ENCODE measurements at regions not wholly inside any gene's neighbourhood (a gene's known extent, or its start where the extent isn't known, plus 50 kb on each side); places are given as distances from the start of the nearest gene placed in this dataset.
A peak's percentile ranks its signal among the peaks of the same experiment; 100 is the strongest.

DNA sequence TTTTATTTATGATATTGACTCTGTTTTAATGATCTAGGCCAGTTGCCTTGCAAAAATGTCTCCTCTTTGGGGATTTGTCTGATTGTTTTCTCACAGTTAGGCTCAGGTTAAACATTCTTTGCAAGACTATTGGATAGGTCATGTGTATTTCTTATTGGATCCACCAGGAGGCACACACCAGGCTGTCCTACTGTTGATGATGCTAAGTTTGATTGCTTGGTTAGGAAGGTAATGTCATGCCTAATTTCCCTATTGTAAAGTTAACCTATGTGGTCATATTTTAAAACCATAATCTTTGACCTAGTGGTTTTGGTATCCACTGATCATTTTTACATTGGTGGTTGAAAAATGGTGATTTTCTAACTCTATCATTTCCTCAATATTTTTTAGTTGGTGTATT lies 137.1 kb downstream of the BRMS1L start:
- Histone ChIP-seq H3K27ac (no peak overlapping the region), H3K4me3 (no peak overlapping the region), H3K4me1 (no peaks in the 10 kb centered on the region), H3K36me3 (no peaks in the 10 kb centered on the region), H3K9me3 (no peaks in the 10 kb centered on the region), H3K27me3 (no peaks in the 10 kb centered on the region)
- ATAC-seq = peak; percentile 38 to 65 (median 54)
- DNase-seq = no peak
- TF ChIP-seq POLR2A (IDR thresholded peaks at IDR 0.05) = no peak
- TF ChIP-seq, protein P1, sequence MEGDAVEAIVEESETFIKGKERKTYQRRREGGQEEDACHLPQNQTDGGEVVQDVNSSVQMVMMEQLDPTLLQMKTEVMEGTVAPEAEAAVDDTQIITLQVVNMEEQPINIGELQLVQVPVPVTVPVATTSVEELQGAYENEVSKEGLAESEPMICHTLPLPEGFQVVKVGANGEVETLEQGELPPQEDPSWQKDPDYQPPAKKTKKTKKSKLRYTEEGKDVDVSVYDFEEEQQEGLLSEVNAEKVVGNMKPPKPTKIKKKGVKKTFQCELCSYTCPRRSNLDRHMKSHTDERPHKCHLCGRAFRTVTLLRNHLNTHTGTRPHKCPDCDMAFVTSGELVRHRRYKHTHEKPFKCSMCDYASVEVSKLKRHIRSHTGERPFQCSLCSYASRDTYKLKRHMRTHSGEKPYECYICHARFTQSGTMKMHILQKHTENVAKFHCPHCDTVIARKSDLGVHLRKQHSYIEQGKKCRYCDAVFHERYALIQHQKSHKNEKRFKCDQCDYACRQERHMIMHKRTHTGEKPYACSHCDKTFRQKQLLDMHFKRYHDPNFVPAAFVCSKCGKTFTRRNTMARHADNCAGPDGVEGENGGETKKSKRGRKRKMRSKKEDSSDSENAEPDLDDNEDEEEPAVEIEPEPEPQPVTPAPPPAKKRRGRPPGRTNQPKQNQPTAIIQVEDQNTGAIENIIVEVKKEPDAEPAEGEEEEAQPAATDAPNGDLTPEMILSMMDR (IDR thresholded peaks at IDR 0.05) = peak; percentile 20 to 41 (median 30)
- intact Hi-C loops (cut with DNase I) = no loop called here

DNA sequence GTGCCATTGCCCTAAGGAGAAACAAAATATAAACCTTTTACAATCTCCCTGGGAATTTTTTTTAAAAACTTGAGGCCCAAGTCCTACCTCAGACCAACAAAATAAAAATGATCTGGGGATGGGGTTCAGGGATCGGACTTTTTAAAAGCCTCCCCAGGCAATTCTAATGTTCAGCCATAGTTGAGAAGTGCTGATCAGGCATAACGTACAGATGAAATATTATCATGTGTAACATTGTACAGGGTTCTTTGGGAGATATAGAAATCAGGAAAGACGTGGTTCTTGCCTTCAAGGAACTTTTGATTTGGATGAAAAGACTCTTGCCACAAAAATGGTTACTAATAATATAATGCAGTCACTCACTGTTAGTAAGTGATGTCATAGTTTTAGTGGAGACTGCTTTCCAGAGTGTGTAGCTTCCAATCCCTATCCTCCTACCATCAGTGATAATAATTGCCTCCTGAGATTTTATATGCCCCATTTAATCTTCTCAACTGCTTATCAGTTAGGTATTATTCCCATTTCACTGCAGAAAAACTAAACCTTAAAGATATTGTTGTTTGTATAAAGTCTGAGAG lies 135.6 kb downstream of the BRMS1L start:
- intact Hi-C loops (cut with DNase I) = no loop called here
- H3K27me3 ChIP-seq = no peaks in the 10 kb centered on the region
- DNase-seq = no peak
- no peaks in the 10 kb centered on the region for H3K9me3 ChIP-seq
- H3K4me3 ChIP-seq = no peak overlapping the region
- 60% methylated on average over 3 of the region's 3 CpGs for WGBS (ENCODE audit: insufficient coverage, low coverage, low lambda C conversion rate, missing lambda C conversion rate)
- H3K27ac ChIP-seq = no peak overlapping the region
- H3K36me3 ChIP-seq = no peaks in the 10 kb centered on the region
- TF ChIP-seq POLR2A (IDR thresholded peaks at IDR 0.05) = no peak
- TF ChIP-seq, protein P1 (IDR thresholded peaks at IDR 0.05) = no peak
- ATAC-seq = no peak
- H3K4me1 ChIP-seq = no peaks in the 10 kb centered on the region

DNA sequence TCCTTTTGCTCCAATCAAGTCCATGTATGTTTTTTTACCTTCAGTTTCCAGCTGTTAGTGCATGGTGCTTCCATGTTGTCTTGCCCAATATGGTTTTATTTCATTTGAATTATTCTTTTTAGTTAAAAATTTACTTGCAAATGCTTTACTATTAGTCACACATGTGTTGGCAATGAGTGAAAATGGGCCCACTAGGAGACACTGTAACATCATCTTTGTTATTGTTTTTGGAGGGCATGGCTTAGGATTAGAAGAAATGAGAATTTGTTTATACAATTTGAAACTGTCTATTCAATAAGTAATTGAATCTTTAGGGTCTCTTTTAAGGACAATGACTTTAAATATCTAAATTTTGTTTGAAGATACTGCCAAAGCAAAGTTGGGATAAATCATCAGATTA lies 133.7 kb downstream of the BRMS1L start:
- H3K27me3 ChIP-seq = no peaks in the 10 kb centered on the region
- TF ChIP-seq POLR2A (IDR thresholded peaks at IDR 0.05) = no peak
- TF ChIP-seq, protein P1 (IDR thresholded peaks at IDR 0.05) = no peak
- no peaks in the 10 kb centered on the region for H3K36me3 ChIP-seq
- intact Hi-C loops (cut with DNase I) = no loop called here
- H3K9me3 ChIP-seq = no peaks in the 10 kb centered on the region
- no peaks in the 10 kb centered on the region for H3K4me1 ChIP-seq
- H3K27ac ChIP-seq = no peak overlapping the region
- DNase-seq (no peak), ATAC-seq (no peak)
- H3K4me3 ChIP-seq = no peak overlapping the region

DNA sequence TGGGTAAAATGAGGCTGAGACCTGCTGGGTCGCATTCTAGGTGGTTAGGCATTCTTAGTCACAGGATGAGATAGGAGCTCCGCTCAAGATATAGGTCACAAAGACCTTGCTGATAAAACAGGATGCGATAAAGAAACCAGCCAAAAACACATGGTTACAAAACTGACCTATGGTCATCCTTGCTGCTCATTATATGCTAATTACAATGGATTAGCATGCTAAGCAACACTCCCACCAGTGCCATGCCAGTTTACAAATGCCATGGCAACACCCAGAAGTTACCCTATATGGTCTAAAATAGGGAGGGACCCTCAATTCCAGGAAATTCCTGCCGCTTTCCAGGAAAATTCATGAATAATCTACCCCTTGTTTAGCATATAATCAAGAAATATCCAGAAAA lies 132.4 kb downstream of the BRMS1L start:
- Histone ChIP-seq H3K9me3 (no peaks in the 10 kb centered on the region), H3K27ac (no peak overlapping the region), H3K27me3 (no peaks in the 10 kb centered on the region), H3K36me3 (no peaks in the 10 kb centered on the region), H3K4me1 (no peaks in the 10 kb centered on the region), H3K4me3 (no peak overlapping the region)
- ATAC-seq (no peak), DNase-seq (no peak)
- TF ChIP-seq POLR2A (IDR thresholded peaks at IDR 0.05) = no peak
- TF ChIP-seq, protein P1 (IDR thresholded peaks at IDR 0.05) = no peak
- intact Hi-C loops (cut with DNase I) = no loop called here
- 73% methylated on average over 4 of the region's 4 CpGs for WGBS (ENCODE audit: insufficient coverage, low coverage, low lambda C conversion rate, missing lambda C conversion rate)

Measured in right lobe of liver (tissue), 6 donors.